ENCODE measurements at regions not wholly inside any gene's neighbourhood (a gene's known extent, or its start where the extent isn't known, plus 50 kb on each side); places are given as distances from the start of the nearest gene placed in this dataset.

DNA sequence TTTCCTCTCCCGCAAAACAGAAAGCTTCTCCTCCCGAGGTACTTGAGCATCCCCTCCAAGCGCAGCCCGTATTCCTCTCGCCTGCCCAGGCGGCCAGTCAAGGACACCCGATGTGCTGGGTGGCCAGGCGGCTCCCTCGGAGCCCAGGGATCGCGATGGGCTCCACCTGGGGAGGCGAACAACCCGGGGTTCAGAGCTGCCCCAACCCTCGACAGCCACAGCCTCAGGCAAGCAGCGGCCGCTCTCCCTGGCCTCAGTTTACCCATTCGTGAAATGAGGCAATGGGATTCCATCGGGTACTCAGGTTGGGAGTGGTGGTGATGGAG, 147.4 kb downstream of the CYP26A1 start:
- peaks cover 0 to 4% of the 10 kb centered on the region in 2 experiments for H3K27me3 ChIP-seq (ENCODE audit: control insufficient read depth in 1 of 2, insufficient read depth in 2 of 2, low read length in 2 of 2)
- H3K4me3 Mint-ChIP-seq = no peak overlapping the region
- ATAC-seq (ENCODE audit: poor library complexity) (no peak), DNase-seq (no peak)
- H3K9me3 ChIP-seq (ENCODE audit: control insufficient read depth in 1 of 2, insufficient read depth in 1 of 2, low read length in 2 of 2) = no peaks in the 10 kb centered on the region
- CTCF ChIA-PET = no interaction called here
- TF ChIP-seq CTCF (IDR thresholded peaks at IDR 0.05) = no peak
- no peak overlapping the region for H3K4me3 ChIP-seq (ENCODE audit: low read length)
- H3K4me1 ChIP-seq (ENCODE audit: insufficient read depth, low read length) = no peaks in the 10 kb centered on the region
- H3K4me1 Mint-ChIP-seq (ENCODE audit: low read depth) = no peaks in the 10 kb centered on the region
- no peaks in the 10 kb centered on the region for H3K27me3 Mint-ChIP-seq
- H3K36me3 ChIP-seq (ENCODE audit: insufficient read depth, low read length) = no peaks in the 10 kb centered on the region
- H3K27ac ChIP-seq (ENCODE audit: low read depth in 1 of 2, low read length in 2 of 2) = no peak overlapping the region
- H3K9me3 Mint-ChIP-seq = no peaks in the 10 kb centered on the region
- H3K36me3 Mint-ChIP-seq (ENCODE audit: low read depth) = no peaks in the 10 kb centered on the region
- intact Hi-C loops (cut with DNase I, micrococcal nuclease) = no loop called here
- no peak overlapping the region for H3K27ac Mint-ChIP-seq
- POLR2A ChIA-PET = no interaction called here

GRCh38 chr10:93221521-93221920, 147.8 kb downstream of the CYP26A1 start:
- ChIA-PET POLR2A (no interaction called here), CTCF (no interaction called here)
- Histone ChIP-seq H3K36me3 (ENCODE audit: insufficient read depth, low read length) (no peaks in the 10 kb centered on the region), H3K4me3 (ENCODE audit: low read length) (no peak overlapping the region), H3K4me1 (ENCODE audit: insufficient read depth, low read length) (no peaks in the 10 kb centered on the region), H3K9me3 (ENCODE audit: control insufficient read depth in 1 of 2, insufficient read depth in 1 of 2, low read length in 2 of 2) (no peaks in the 10 kb centered on the region), H3K27ac (ENCODE audit: low read depth in 1 of 2, low read length in 2 of 2) (no peak overlapping the region), H3K27me3 (ENCODE audit: control insufficient read depth in 1 of 2, insufficient read depth in 2 of 2, low read length in 2 of 2) (peaks cover 0 to 4% of the 10 kb centered on the region in 2 experiments)
- ATAC-seq (ENCODE audit: poor library complexity) = no peak
- Mint-ChIP-seq H3K27ac (no peak overlapping the region), H3K4me3 (no peak overlapping the region), H3K27me3 (no peaks in the 10 kb centered on the region), H3K4me1 (ENCODE audit: low read depth) (no peaks in the 10 kb centered on the region), H3K36me3 (ENCODE audit: low read depth) (no peaks in the 10 kb centered on the region), H3K9me3 (no peaks in the 10 kb centered on the region)
- intact Hi-C loops (cut with DNase I, micrococcal nuclease) = no loop called here
- no peak for TF ChIP-seq CTCF (IDR thresholded peaks at IDR 0.05)
- DNase-seq = no peak

GRCh38 chr10:93222211-93222754, 148.6 kb downstream of the CYP26A1 start:
- DNase-seq = no peak
- H3K27ac Mint-ChIP-seq = no peak overlapping the region
- no peak overlapping the region for H3K4me3 ChIP-seq (ENCODE audit: low read length)
- H3K27me3 Mint-ChIP-seq = no peaks in the 10 kb centered on the region
- no peaks in the 10 kb centered on the region for H3K4me1 ChIP-seq (ENCODE audit: insufficient read depth, low read length)
- H3K36me3 ChIP-seq (ENCODE audit: insufficient read depth, low read length) = no peaks in the 10 kb centered on the region
- TF ChIP-seq CTCF (IDR thresholded peaks at IDR 0.05) = no peak
- peaks cover 0 to 4% of the 10 kb centered on the region in 2 experiments for H3K27me3 ChIP-seq (ENCODE audit: control insufficient read depth in 1 of 2, insufficient read depth in 2 of 2, low read length in 2 of 2)
- no peaks in the 10 kb centered on the region for H3K9me3 ChIP-seq (ENCODE audit: control insufficient read depth in 1 of 2, insufficient read depth in 1 of 2, low read length in 2 of 2)
- H3K4me3 Mint-ChIP-seq = no peak overlapping the region
- no peaks in the 10 kb centered on the region for H3K9me3 Mint-ChIP-seq
- no peaks in the 10 kb centered on the region for H3K36me3 Mint-ChIP-seq (ENCODE audit: low read depth)
- POLR2A ChIA-PET = no interaction called here
- H3K27ac ChIP-seq (ENCODE audit: low read depth in 1 of 2, low read length in 2 of 2) = no peak overlapping the region
- intact Hi-C loops (cut with DNase I, micrococcal nuclease) = no loop called here
- no peaks in the 10 kb centered on the region for H3K4me1 Mint-ChIP-seq (ENCODE audit: low read depth)
- ATAC-seq (ENCODE audit: poor library complexity) = no peak
- CTCF ChIA-PET = no interaction called here
